Hepatocyte (in vitro differentiated cells): ENCODE measurements at regions not wholly inside any gene's neighbourhood (a gene's known extent, or its start where the extent isn't known, plus 50 kb on each side); places are given as distances from the start of the nearest gene placed in this dataset.
A peak's percentile ranks its signal among the peaks of the same experiment; 100 is the strongest.

Experiments used
- DNase-seq: peaks from one replicate; pipeline ENCODE4 v3.0.0-alpha.2; 2016; ENCODE audit warnings: low spot score
- H2AFZ ChIP-seq: fragments of 200-600 bp; sonication (generic); 2 replicates; pipeline ENCODE4 v1.6.0; 2016; ENCODE audit warnings: antibody characterized with exemption, mild to moderate bottlenecking
- H3K27ac ChIP-seq: fragments of 200-600 bp; sonication (generic); 2 replicates; pipeline ENCODE4 v1.5.1; 2016; ENCODE audit warnings: mild to moderate bottlenecking
- H3K27me3 ChIP-seq: fragments of 200-600 bp; sonication (generic); 2 replicates; pipeline ENCODE4 v1.6.1; 2016
- H3K36me3 ChIP-seq: fragments of 200-600 bp; sonication (generic); replicated peaks from 2 replicates; pipeline ENCODE4 v1.5.1; 2016; ENCODE audit warnings: low read depth; ENCODE audit not compliant: insufficient read depth
- H3K4me1 ChIP-seq: fragments of 200-600 bp; sonication (generic); 2 replicates; pipeline ENCODE4 v1.5.1; 2016; ENCODE audit warnings: mild to moderate bottlenecking, moderate library complexity; ENCODE audit not compliant: insufficient read depth
- H3K4me2 ChIP-seq: fragments of 200-600 bp; sonication (generic); 2 replicates; pipeline ENCODE4 v1.6.0; 2016
- H3K4me3 ChIP-seq: fragments of 200-600 bp; sonication (generic); 2 replicates; pipeline ENCODE4 v1.5.1; 2016; ENCODE audit warnings: mild to moderate bottlenecking
- H3K79me2 ChIP-seq: fragments of 200-600 bp; sonication (generic); 2 replicates; pipeline ENCODE4 v1.6.0; 2017; ENCODE audit warnings: mild to moderate bottlenecking
- H3K9me2 ChIP-seq: fragments of 200-600 bp; sonication (generic); replicated peaks from 2 replicates; pipeline ENCODE4 v1.6.0; 2017; ENCODE audit warnings: mild to moderate bottlenecking; ENCODE audit not compliant: insufficient read depth
- H3K9me3 ChIP-seq: fragments of 200-600 bp; sonication (generic); 2 replicates; pipeline ENCODE4 v1.5.1; 2016; ENCODE audit warnings: low read depth, mild to moderate bottlenecking
- H4K20me1 ChIP-seq: fragments of 200-600 bp; sonication (generic); 2 replicates; pipeline ENCODE4 v1.6.0; 2016; ENCODE audit warnings: mild to moderate bottlenecking; ENCODE audit not compliant: insufficient read depth, poor library complexity, severe bottlenecking
- EZH2 ChIP-seq: fragments of 200-600 bp; sonication (generic); IDR thresholded peaks from 2 replicates; pipeline ENCODE4 v1.6.1; 2016; ENCODE audit warnings: antibody characterized with exemption, mild to moderate bottlenecking, borderline replicate concordance
- EZH2phosphoT487 ChIP-seq: fragments of 200-600 bp; sonication (generic); IDR thresholded peaks from one replicate; pipeline ENCODE4 v1.6.1; 2018; ENCODE audit warnings: antibody characterized with exemption, mild to moderate bottlenecking, low read depth, moderate library complexity; ENCODE audit not compliant: unreplicated experiment, severe bottlenecking
- WGBS: methylation state at CpG from one replicate; pipeline ENCODE4 v1.1.6; 2016; ENCODE audit warnings: low lambda C conversion rate; ENCODE audit errors: missing lambda C conversion rate; 5-methylcytosine and 5-hydroxymethylcytosine counted together
- TF ChIP-seq, protein P1 (sequence below): fragments of 200-600 bp; sonication (generic); IDR thresholded peaks from 2 replicates; pipeline ENCODE4 v1.5.1; 2016; ENCODE audit warnings: antibody characterized with exemption, mild to moderate bottlenecking; ENCODE audit not compliant: poor library complexity

DNA sequence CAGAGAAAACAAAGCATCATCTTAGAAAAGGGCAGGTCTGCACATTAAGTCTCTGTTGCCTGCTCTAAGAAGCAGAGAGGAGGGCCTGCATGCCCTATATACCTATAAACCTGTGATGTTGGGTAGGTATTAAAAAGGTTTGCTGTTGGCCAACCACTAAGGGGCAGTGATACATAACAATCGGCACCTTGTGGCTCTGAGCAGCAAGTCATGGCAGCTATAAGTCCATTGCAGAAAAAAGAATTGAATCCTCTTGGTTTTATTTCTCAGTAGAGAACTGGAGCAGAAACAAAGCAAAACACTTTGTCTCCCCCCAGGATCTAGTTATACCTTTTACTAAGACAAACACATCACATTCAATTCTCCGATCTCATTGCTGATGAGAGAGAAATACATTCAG is 1364.4 kb downstream of the STIM2 start:
- WGBS, result 56% methylated on average over 2 of the region's 2 CpGs
- Histone ChIP-seq H3K4me3 (no peak overlapping the region), H3K27me3 (no peaks in the 10 kb centered on the region), H3K36me3 (no peaks in the 10 kb centered on the region), H3K9me3 (no peaks in the 10 kb centered on the region), H3K79me2 (no peaks in the 10 kb centered on the region), H3K4me1 (no peaks in the 10 kb centered on the region), H3K27ac (no peak overlapping the region), H4K20me1 (no peaks in the 10 kb centered on the region), H3K9me2 (no peaks in the 10 kb centered on the region), H2AFZ (no peak overlapping the region), H3K4me2 (no peak overlapping the region)
- peak; percentile 64 for DNase-seq
- TF ChIP-seq, protein P1, sequence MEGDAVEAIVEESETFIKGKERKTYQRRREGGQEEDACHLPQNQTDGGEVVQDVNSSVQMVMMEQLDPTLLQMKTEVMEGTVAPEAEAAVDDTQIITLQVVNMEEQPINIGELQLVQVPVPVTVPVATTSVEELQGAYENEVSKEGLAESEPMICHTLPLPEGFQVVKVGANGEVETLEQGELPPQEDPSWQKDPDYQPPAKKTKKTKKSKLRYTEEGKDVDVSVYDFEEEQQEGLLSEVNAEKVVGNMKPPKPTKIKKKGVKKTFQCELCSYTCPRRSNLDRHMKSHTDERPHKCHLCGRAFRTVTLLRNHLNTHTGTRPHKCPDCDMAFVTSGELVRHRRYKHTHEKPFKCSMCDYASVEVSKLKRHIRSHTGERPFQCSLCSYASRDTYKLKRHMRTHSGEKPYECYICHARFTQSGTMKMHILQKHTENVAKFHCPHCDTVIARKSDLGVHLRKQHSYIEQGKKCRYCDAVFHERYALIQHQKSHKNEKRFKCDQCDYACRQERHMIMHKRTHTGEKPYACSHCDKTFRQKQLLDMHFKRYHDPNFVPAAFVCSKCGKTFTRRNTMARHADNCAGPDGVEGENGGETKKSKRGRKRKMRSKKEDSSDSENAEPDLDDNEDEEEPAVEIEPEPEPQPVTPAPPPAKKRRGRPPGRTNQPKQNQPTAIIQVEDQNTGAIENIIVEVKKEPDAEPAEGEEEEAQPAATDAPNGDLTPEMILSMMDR, result peak; percentile 60
- no peak for TF ChIP-seq EZH2phosphoT487

DNA sequence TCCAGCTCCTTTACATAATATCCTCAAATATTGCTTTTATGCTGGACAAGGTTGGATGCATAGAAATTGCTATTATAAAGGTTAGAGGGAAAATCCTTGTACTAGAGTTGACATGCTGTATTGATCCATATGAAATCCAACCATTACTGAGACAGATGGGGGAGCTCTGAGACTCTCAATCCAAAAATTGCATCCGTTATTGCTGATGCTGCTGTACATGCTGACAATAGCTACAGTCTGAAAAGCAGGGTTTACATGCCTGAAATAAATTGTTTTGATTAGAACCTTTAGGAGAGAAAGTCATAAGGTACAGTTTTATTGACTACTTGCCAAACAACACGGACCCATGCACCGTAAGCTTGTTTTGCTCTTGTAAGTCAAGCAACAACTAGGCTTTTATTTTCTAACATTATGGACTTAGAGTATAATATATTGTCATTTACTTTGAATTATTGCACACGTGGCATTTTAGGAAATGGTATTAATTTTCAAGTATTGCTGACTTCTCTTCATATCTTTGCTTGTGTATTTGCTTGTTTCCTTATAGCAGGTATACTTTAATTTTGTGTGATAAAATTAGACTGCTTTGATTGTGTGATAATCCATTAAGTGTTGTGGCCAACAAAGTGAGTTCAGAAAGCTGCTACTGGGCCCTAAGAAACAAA is 1365.2 kb downstream of the STIM2 start:
- Histone ChIP-seq H3K27me3 (no peaks in the 10 kb centered on the region), H3K9me3 (no peaks in the 10 kb centered on the region), H3K4me1 (no peaks in the 10 kb centered on the region), H3K79me2 (no peaks in the 10 kb centered on the region), H3K4me2 (no peak overlapping the region), H3K36me3 (no peaks in the 10 kb centered on the region), H3K27ac (no peak overlapping the region), H2AFZ (no peak overlapping the region), H3K4me3 (no peak overlapping the region), H3K9me2 (no peaks in the 10 kb centered on the region), H4K20me1 (no peaks in the 10 kb centered on the region)
- DNase-seq, result peak; percentile 7
- no peak for TF ChIP-seq EZH2
- TF ChIP-seq, protein P1, result peak; percentile 21
- WGBS, result 45% methylated on average over 4 of the region's 4 CpGs

DNA sequence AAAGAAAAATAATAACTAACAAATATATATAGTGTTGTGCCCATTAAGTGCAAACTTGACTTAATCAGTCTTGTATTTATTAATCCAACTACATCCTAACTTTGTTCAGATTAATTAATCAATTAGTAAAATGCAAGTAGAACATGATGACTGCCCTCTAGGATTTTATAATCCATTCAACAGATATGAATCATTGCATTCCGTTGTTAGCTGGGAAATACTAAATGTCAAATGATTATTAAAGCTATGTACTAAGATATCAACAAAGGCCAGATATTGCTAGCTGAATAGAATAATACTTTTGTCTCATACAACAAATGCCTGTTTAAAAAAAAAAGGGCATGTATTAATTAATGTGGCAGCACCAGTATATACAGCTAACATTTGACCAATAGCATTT is 1366.3 kb downstream of the STIM2 start:
- TF ChIP-seq, protein P1, result no peak
- TF ChIP-seq EZH2 (no peak), EZH2phosphoT487 (no peak)
- Histone ChIP-seq H3K4me1 (no peaks in the 10 kb centered on the region), H3K9me3 (no peaks in the 10 kb centered on the region), H4K20me1 (no peaks in the 10 kb centered on the region), H3K9me2 (no peaks in the 10 kb centered on the region), H2AFZ (no peak overlapping the region), H3K27ac (no peak overlapping the region), H3K4me3 (no peak overlapping the region), H3K27me3 (no peaks in the 10 kb centered on the region), H3K4me2 (no peak overlapping the region), H3K36me3 (no peaks in the 10 kb centered on the region), H3K79me2 (no peaks in the 10 kb centered on the region)
- no peak for DNase-seq
- 39% methylated on average over 1 of the region's 1 CpG for WGBS

DNA sequence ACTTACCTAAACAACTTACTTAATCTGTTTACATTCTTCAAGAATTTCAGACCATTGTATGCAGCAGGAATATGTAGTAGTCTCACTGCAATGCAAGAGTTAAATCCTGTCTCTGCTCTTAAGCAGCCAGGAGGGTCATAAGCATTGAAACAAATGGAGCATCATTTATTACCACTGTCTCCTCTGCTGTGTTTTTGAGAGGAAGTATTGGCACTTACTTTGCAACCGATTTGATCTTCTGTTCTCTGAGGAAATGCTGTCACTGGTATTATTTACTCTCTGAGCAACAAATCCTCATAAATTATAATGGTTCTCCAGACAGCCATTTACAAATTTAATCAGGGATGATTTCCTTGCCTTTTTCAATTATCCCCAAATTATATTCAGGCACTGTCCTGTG is 1367.1 kb downstream of the STIM2 start:
- DNase-seq, result no peak
- Histone ChIP-seq H3K9me3 (no peaks in the 10 kb centered on the region), H3K27ac (no peak overlapping the region), H4K20me1 (no peaks in the 10 kb centered on the region), H3K4me1 (no peaks in the 10 kb centered on the region), H3K36me3 (no peaks in the 10 kb centered on the region), H3K79me2 (no peaks in the 10 kb centered on the region), H3K27me3 (no peaks in the 10 kb centered on the region), H3K4me3 (no peak overlapping the region), H3K4me2 (no peak overlapping the region), H2AFZ (no peak overlapping the region), H3K9me2 (no peaks in the 10 kb centered on the region)
- WGBS, result 45% methylated on average over 1 of the region's 1 CpG
- TF ChIP-seq EZH2phosphoT487, result no peak
- no peak for TF ChIP-seq EZH2
- TF ChIP-seq, protein P1, result no peak
